Natural killer cell (primary cell): ENCODE measurements at regions not wholly inside any gene's neighbourhood (a gene's known extent, or its start where the extent isn't known, plus 50 kb on each side); places are given as distances from the start of the nearest gene placed in this dataset.

Source experiments
- ATAC-seq, 3 donors: fragments of 150-1000 bp in 2 of 3; fragments of 200-7000 bp in 1 of 3; cut with Tn5 transposase; 1 replicate in 1 of 3; 2 replicates in 2 of 3; pipeline ENCODE4 v1.10.0; 2021; ENCODE audit warnings: mild to moderate bottlenecking in 2 of 3, moderate library complexity in 2 of 3
- DNase-seq, 2 donors: peaks; one replicate each; pipeline versions ENCODE4 v3.0.0 to v3.0.0-alpha.2; 2013 to 2021; ENCODE audit warnings: mixed read lengths in 1 of 2
- H3K27ac ChIP-seq: one replicate; pipeline ENCODE4 v1.5.1; 2013; ENCODE audit warnings: mild to moderate bottlenecking, low read length
- H3K27me3 ChIP-seq: one replicate; pipeline ENCODE4 v1.6.1; 2013; ENCODE audit warnings: low read length; ENCODE audit not compliant: control insufficient read depth, insufficient read depth
- H3K36me3 ChIP-seq: one replicate; pipeline ENCODE4 v1.6.1; 2013; ENCODE audit warnings: low read length; ENCODE audit not compliant: control insufficient read depth, insufficient read depth
- H3K4me1 ChIP-seq: one replicate; pipeline ENCODE4 v1.6.1; 2013; ENCODE audit warnings: low read length; ENCODE audit not compliant: control insufficient read depth, insufficient read depth
- H3K4me3 ChIP-seq: one replicate; pipeline ENCODE4 v1.5.1; 2013; ENCODE audit warnings: low read length
- H3K9me3 ChIP-seq: one replicate; pipeline ENCODE4 v1.6.1; 2013; ENCODE audit warnings: low read length; ENCODE audit not compliant: control insufficient read depth, insufficient read depth
- H3K27ac Mint-ChIP-seq, 2 donors: one replicate each; pipeline ENCODE4 v1.8.0; 2022; ENCODE audit warnings: mild to moderate bottlenecking in 2 of 2, mixed read lengths in 2 of 2, moderate library complexity in 1 of 2
- H3K27me3 Mint-ChIP-seq, 2 donors: one replicate each; pipeline ENCODE4 v1.8.0; 2022; ENCODE audit warnings: low read depth in 2 of 2, mixed read lengths in 2 of 2
- H3K36me3 Mint-ChIP-seq: one replicate; pipeline ENCODE4 v1.8.0; 2022; ENCODE audit warnings: mixed read lengths
- H3K4me1 Mint-ChIP-seq, 2 donors: one replicate each; pipeline ENCODE4 v1.8.0; 2022; ENCODE audit warnings: mixed read lengths in 2 of 2
- H3K4me3 Mint-ChIP-seq: one replicate; pipeline ENCODE4 v1.8.0; 2022; ENCODE audit warnings: mild to moderate bottlenecking, moderate library complexity, mixed read lengths
- H3K9me3 Mint-ChIP-seq, 2 donors: one replicate each; pipeline ENCODE4 v1.8.0; 2022; ENCODE audit warnings: mixed read lengths in 2 of 2
- WGBS: methylation state at CpG from one replicate; pipeline ENCODE4 v1.1.7; 2013; ENCODE audit warnings: missing lambda C conversion rate; ENCODE audit not compliant: insufficient coverage; 5-methylcytosine and 5-hydroxymethylcytosine counted together
- intact Hi-C: fragments of 100-400 bp; cut with micrococcal nuclease; formaldehyde crosslinking; loops from one replicate; pipeline ENCODE4 v1.14.2; 2022
- TF ChIP-seq, protein P1 (sequence below): fragments of 200-600 bp; IDR thresholded peaks from one replicate; pipeline ENCODE4 v1.8.0; 2022; ENCODE audit warnings: antibody characterized with exemption

DNA sequence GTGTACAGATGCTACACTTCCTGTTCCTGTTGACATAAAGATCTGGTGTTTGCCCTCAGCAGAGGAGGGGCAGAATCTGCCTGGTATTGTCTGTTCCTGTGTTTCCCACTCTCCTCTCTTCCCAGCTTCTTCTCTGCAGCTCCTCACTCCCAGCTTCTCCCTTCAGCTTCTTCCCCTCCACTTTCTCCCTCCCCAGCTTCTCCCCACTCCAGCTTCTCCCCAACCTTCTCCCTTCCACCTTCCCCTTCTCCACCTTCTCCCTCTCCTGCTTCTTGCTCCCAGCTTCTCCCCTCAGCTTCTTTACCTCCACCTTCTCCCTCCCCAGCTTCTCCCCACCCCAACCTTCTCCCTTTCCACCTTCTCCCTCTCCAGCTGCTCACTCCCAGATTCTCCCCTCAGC, 148.9 kb upstream of the IRX2 start:
- no peaks in the 10 kb centered on the region for H3K4me1 Mint-ChIP-seq
- intact Hi-C loops: no loop called here
- Histone ChIP-seq H3K27ac (no peak overlapping the region), H3K4me1 (no peaks in the 10 kb centered on the region), H3K27me3 (no peaks in the 10 kb centered on the region), H3K9me3 (peaks cover 27% of the 10 kb centered on the region), H3K36me3 (no peaks in the 10 kb centered on the region), H3K4me3 (no peak overlapping the region)
- no peaks in the 10 kb centered on the region for H3K36me3 Mint-ChIP-seq
- DNase-seq (no peak), ATAC-seq (no peak)
- H3K9me3 Mint-ChIP-seq: peaks cover 3 to 8% of the 10 kb centered on the region in 2 donors
- H3K4me3 Mint-ChIP-seq: no peak overlapping the region
- TF ChIP-seq, protein P1, sequence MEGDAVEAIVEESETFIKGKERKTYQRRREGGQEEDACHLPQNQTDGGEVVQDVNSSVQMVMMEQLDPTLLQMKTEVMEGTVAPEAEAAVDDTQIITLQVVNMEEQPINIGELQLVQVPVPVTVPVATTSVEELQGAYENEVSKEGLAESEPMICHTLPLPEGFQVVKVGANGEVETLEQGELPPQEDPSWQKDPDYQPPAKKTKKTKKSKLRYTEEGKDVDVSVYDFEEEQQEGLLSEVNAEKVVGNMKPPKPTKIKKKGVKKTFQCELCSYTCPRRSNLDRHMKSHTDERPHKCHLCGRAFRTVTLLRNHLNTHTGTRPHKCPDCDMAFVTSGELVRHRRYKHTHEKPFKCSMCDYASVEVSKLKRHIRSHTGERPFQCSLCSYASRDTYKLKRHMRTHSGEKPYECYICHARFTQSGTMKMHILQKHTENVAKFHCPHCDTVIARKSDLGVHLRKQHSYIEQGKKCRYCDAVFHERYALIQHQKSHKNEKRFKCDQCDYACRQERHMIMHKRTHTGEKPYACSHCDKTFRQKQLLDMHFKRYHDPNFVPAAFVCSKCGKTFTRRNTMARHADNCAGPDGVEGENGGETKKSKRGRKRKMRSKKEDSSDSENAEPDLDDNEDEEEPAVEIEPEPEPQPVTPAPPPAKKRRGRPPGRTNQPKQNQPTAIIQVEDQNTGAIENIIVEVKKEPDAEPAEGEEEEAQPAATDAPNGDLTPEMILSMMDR: no peak
- H3K27me3 Mint-ChIP-seq: no peaks in the 10 kb centered on the region
- no peak overlapping the region for H3K27ac Mint-ChIP-seq

- peaks cover 30% of the 10 kb centered on the region for H3K9me3 ChIP-seq
- WGBS: 88% methylated on average over 9 of the region's 9 CpGs
- ATAC-seq: no peak
- no peaks in the 10 kb centered on the region for H3K36me3 ChIP-seq
- Mint-ChIP-seq H3K27me3 (no peaks in the 10 kb centered on the region), H3K27ac (no peak overlapping the region), H3K9me3 (peaks cover 3 to 10% of the 10 kb centered on the region in 2 donors), H3K4me3 (no peak overlapping the region), H3K36me3 (no peaks in the 10 kb centered on the region), H3K4me1 (no peaks in the 10 kb centered on the region)
- no peak overlapping the region for H3K27ac ChIP-seq
- H3K4me3 ChIP-seq: no peak overlapping the region
- no peak for DNase-seq
- H3K27me3 ChIP-seq: no peaks in the 10 kb centered on the region
- TF ChIP-seq, protein P1: no peak
- H3K4me1 ChIP-seq: no peaks in the 10 kb centered on the region
- intact Hi-C loops: no loop called here
Measured at GRCh38 chr5:2899311-2899710, 147.8 kb upstream of the IRX2 start.

DNA sequence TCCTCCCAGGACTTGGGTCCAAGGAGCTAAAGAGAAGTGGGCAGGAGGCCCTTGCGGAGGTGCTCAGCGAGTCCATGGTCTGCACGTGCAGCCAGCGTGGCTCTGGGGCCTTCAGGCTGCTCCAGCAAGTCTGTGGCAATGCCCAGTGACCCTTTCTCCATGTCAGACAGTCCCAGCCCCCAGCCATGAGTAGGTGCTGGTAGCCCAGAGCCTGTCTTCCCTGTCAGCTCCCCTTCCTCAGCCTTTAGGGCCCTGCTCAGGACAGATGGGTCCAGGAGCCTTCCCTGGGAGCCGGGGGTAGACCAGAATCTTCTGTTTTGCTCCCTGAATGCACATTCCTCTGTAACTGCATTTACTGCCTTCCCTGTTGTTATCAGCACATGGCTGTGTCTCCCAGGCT, 147.2 kb upstream of the IRX2 start:
- no peak overlapping the region for H3K4me3 ChIP-seq
- no peaks in the 10 kb centered on the region for H3K27me3 ChIP-seq
- Mint-ChIP-seq H3K27ac (no peak overlapping the region), H3K9me3 (peaks cover 3 to 10% of the 10 kb centered on the region in 2 donors), H3K36me3 (no peaks in the 10 kb centered on the region), H3K4me1 (no peaks in the 10 kb centered on the region), H3K4me3 (no peak overlapping the region), H3K27me3 (no peaks in the 10 kb centered on the region)
- ATAC-seq (no peak), DNase-seq (no peak)
- peaks cover 29% of the 10 kb centered on the region for H3K9me3 ChIP-seq
- H3K27ac ChIP-seq: no peak overlapping the region
- no peaks in the 10 kb centered on the region for H3K36me3 ChIP-seq
- WGBS: 75% methylated on average over 5 of the region's 5 CpGs
- no peaks in the 10 kb centered on the region for H3K4me1 ChIP-seq
- intact Hi-C loops: no loop called here
- TF ChIP-seq, protein P1: no peak

- Histone ChIP-seq H3K36me3 (no peaks in the 10 kb centered on the region), H3K9me3 (peaks cover 21% of the 10 kb centered on the region), H3K27ac (no peak overlapping the region), H3K4me1 (no peaks in the 10 kb centered on the region), H3K4me3 (no peak overlapping the region), H3K27me3 (no peaks in the 10 kb centered on the region)
- WGBS: 89% methylated on average over 17 of the region's 17 CpGs
- TF ChIP-seq, protein P1: no peak
- no peaks in the 10 kb centered on the region for H3K36me3 Mint-ChIP-seq
- no peaks in the 10 kb centered on the region for H3K27me3 Mint-ChIP-seq
- no peak overlapping the region for H3K4me3 Mint-ChIP-seq
- DNase-seq (no peak), ATAC-seq (no peak)
- H3K27ac Mint-ChIP-seq: no peak overlapping the region
- intact Hi-C loops: no loop called here
- H3K4me1 Mint-ChIP-seq: no peaks in the 10 kb centered on the region
- peaks cover 3 to 10% of the 10 kb centered on the region in 2 donors for H3K9me3 Mint-ChIP-seq
Measured at GRCh38 chr5:2897276-2897961, 145.9 kb upstream of the IRX2 start.
